ENCODE measurements at regions not wholly inside any gene's neighbourhood (a gene's known extent, or its start where the extent isn't known, plus 50 kb on each side); places are given as distances from the start of the nearest gene placed in this dataset.

DNA sequence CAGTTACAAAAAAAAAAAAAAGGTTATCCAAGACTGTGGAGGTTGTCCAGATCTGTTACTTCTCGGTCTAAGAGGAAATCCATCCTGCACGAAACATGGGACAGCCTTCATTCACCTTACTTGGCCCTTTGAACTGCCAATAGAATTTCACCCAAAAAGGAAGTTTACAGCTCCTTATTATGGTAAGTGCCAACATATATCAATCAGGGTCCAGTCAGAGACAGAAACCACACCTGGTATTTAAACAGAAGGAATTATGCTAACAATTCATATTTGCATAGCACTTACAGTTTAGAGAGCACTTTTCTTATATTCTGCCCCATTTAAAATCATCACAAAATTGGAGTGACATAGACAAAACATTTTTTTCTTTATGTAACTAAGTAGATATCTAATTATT lies 93.6 kb upstream of the PTPN3 start:
- no peak for TF ChIP-seq POLR2A (IDR thresholded peaks at IDR 0.05)
- TF ChIP-seq, protein P1, sequence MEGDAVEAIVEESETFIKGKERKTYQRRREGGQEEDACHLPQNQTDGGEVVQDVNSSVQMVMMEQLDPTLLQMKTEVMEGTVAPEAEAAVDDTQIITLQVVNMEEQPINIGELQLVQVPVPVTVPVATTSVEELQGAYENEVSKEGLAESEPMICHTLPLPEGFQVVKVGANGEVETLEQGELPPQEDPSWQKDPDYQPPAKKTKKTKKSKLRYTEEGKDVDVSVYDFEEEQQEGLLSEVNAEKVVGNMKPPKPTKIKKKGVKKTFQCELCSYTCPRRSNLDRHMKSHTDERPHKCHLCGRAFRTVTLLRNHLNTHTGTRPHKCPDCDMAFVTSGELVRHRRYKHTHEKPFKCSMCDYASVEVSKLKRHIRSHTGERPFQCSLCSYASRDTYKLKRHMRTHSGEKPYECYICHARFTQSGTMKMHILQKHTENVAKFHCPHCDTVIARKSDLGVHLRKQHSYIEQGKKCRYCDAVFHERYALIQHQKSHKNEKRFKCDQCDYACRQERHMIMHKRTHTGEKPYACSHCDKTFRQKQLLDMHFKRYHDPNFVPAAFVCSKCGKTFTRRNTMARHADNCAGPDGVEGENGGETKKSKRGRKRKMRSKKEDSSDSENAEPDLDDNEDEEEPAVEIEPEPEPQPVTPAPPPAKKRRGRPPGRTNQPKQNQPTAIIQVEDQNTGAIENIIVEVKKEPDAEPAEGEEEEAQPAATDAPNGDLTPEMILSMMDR (IDR thresholded peaks at IDR 0.05), result no peak
- TF ChIP-seq POLR2AphosphoS5 (IDR thresholded peaks at IDR 0.05), result no peak
- TF ChIP-seq EP300 (IDR thresholded peaks at IDR 0.05), result no peak
